ENCODE measurements at regions not wholly inside any gene's neighbourhood (a gene's known extent, or its start where the extent isn't known, plus 50 kb on each side); places are given as distances from the start of the nearest gene placed in this dataset.

GRCh38 chr2:6617794-6618193 lies 247.9 kb downstream of the CMPK2 start:
- intact Hi-C loops (cut with DNase I; ENCODE audit: low total_unique reads) = no loop called here
- Histone ChIP-seq H3K4me3 (no peak overlapping the region), H3K9me3 (peaks cover 0 to 13% (median 8%) of the 10 kb centered on the region in 4 donors), H3K27me3 (no peaks in the 10 kb centered on the region), H3K4me1 (no peaks in the 10 kb centered on the region), H3K36me3 (no peaks in the 10 kb centered on the region), H3K27ac (no peak overlapping the region)
- TF ChIP-seq POLR2A (IDR thresholded peaks at IDR 0.05) (no peak), EP300 (IDR thresholded peaks at IDR 0.05) (no peak), CTCF (IDR thresholded peaks at IDR 0.05) (no peak)
- no peak for DNase-seq
- WGBS, 5 donors = 78 to 92% (median 84%) methylated on average over 4 of the region's 4 CpGs

GRCh38 chr2:6618201-6618600 lies 247.5 kb downstream of the CMPK2 start:
- Histone ChIP-seq H3K27me3 (no peaks in the 10 kb centered on the region), H3K4me3 (no peak overlapping the region), H3K27ac (no peak overlapping the region), H3K4me1 (no peaks in the 10 kb centered on the region), H3K36me3 (no peaks in the 10 kb centered on the region), H3K9me3 (peaks cover 0 to 9% (median 4%) of the 10 kb centered on the region in 4 donors)
- no peak for DNase-seq
- intact Hi-C loops (cut with DNase I; ENCODE audit: low total_unique reads) = no loop called here
- no peak for TF ChIP-seq POLR2AphosphoS5 (IDR thresholded peaks at IDR 0.05)
- TF ChIP-seq POLR2A (IDR thresholded peaks at IDR 0.05) = no peak
- no peak for TF ChIP-seq CTCF (IDR thresholded peaks at IDR 0.05)
- TF ChIP-seq EP300 (IDR thresholded peaks at IDR 0.05) = no peak
- 89 to 94% (median 91%) methylated on average over 6 of the region's 6 CpGs for WGBS, 5 donors

- no peaks in the 10 kb centered on the region for H3K4me1 ChIP-seq
- no peak overlapping the region for H3K4me3 ChIP-seq
- TF ChIP-seq EP300 (IDR thresholded peaks at IDR 0.05) (no peak), POLR2AphosphoS5 (IDR thresholded peaks at IDR 0.05) (no peak), CTCF (IDR thresholded peaks at IDR 0.05) (no peak), POLR2A (IDR thresholded peaks at IDR 0.05) (no peak)
- intact Hi-C loops (cut with DNase I; ENCODE audit: low total_unique reads) = no loop called here
- H3K27ac ChIP-seq = no peak overlapping the region
- DNase-seq = no peak
- 65 to 86% (median 84%) methylated on average over 2 of the region's 2 CpGs for WGBS, 5 donors
- no peaks in the 10 kb centered on the region for H3K9me3 ChIP-seq
- no peaks in the 10 kb centered on the region for H3K27me3 ChIP-seq
- no peaks in the 10 kb centered on the region for H3K36me3 ChIP-seq
Measured at GRCh38 chr2:6623746-6624145, 242.0 kb downstream of the CMPK2 start.

GRCh38 chr2:6626401-6627012 lies 239.2 kb downstream of the CMPK2 start:
- no peak overlapping the region for H3K27ac ChIP-seq
- no peaks in the 10 kb centered on the region for H3K27me3 ChIP-seq
- no peaks in the 10 kb centered on the region for H3K9me3 ChIP-seq
- peak in 1 of 2 donors; percentile 23 for DNase-seq
- TF ChIP-seq POLR2A (IDR thresholded peaks at IDR 0.05) (no peak), CTCF (IDR thresholded peaks at IDR 0.05) (no peak), EP300 (IDR thresholded peaks at IDR 0.05) (no peak)
- 52 to 68% (median 53%) methylated on average over 8 of the region's 8 CpGs for WGBS, 5 donors
- intact Hi-C loops (cut with DNase I; ENCODE audit: low total_unique reads) = no loop called here
- H3K4me1 ChIP-seq = no peaks in the 10 kb centered on the region
- no peak overlapping the region for H3K4me3 ChIP-seq
- H3K36me3 ChIP-seq = no peaks in the 10 kb centered on the region
